ENCODE measurements at regions not wholly inside any gene's neighbourhood (a gene's known extent, or its start where the extent isn't known, plus 50 kb on each side); places are given as distances from the start of the nearest gene placed in this dataset.
A peak's percentile ranks its signal among the peaks of the same experiment; 100 is the strongest.

GRCh38 chr14:34069854-34070582 lies 119.1 kb upstream of the EGLN3 start:
- DNase-seq (ENCODE audit: low read depth in 2 of 3, low spot score in 1 of 3) = no peak

DNA sequence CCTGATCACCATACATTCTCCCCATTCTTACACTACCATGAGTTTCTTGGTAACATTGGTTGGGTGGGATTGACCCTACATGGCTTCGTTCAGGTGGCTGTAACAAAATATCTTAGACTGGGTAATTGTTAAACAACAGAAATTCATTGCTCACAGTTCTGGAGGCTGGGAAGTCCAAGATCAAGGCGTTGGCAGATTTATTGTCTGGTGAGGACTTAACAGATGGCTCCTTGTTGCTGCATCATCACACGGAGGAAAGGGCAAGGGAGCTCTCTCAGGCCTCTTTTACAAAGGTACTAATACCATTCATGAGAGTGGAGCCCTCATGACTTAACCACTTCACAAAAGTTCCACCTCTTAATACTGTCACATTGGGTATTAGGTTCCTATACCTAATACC lies 116.7 kb upstream of the EGLN3 start:
- DNase-seq (ENCODE audit: low read depth in 2 of 3, low spot score in 1 of 3) = no peak

- no peak for DNase-seq (ENCODE audit: low read depth in 2 of 3, low spot score in 1 of 3)
Measured at GRCh38 chr14:34065690-34066391, 115.0 kb upstream of the EGLN3 start.

DNA sequence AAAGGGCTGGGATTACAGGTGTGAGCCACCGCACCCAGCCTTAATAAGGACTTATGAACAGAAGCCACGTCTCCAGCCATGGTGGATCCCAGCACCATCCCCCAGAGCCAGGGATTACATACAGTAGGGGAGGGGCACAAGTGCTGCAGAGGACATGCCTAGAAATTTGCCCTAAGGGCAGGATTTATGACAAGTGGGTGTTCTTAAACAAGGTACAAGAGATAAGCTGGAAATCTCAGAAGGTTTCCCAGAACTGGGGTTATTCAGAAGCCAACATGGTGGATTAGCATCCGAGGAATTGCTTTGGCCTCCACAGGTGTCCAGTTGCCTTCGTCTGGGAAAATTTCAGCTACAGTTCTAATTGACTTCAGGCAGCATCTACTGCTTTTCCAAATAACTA lies 114.4 kb upstream of the EGLN3 start:
- DNase-seq (ENCODE audit: low read depth in 2 of 3, low spot score in 1 of 3) = no peak

GRCh38 chr14:34064349-34064748 lies 113.5 kb upstream of the EGLN3 start:
- DNase-seq (ENCODE audit: low read depth in 2 of 3, low spot score in 1 of 3) = no peak

DNA sequence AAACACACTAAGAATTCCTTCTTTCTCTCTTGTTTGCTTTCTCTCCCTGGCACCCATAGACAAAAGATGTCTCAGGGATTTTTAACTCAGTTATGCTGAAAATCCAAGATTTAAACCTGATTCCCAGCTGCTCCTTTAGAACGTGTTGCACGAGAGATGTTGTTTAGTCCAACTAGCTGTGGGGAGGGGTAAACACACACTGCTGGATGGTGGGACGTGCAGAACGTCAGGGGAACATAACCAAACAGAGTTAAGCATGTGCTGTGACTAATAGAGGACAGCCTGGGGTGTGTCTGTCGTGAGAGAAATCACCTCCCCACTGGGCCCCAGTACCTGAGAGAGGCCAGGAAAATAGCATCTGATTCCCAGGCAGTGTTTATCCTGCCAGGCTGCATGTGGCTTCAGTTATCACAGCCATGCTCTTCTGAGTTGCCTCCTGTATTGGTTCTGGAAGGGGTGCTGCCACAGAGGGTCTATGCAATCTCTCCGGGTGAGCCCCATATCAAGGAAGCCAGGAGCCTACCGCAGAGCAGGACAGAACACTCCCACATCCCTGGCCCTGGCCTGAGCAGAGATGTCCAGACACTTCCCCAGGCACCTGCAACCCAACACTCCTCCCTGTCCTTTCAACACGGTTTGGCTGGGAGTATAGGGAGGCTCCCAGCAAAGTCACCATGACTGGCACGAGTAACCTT lies 112.7 kb upstream of the EGLN3 start:
- no peak for DNase-seq (ENCODE audit: low read depth in 2 of 3, low spot score in 1 of 3)

- DNase-seq (ENCODE audit: low read depth in 2 of 3, low spot score in 1 of 3) = no peak
Measured at GRCh38 chr14:34063042-34063441, 112.2 kb upstream of the EGLN3 start.

GRCh38 chr14:34062353-34062973 lies 111.6 kb upstream of the EGLN3 start:
- DNase-seq (ENCODE audit: low read depth in 2 of 3, low spot score in 1 of 3) = no peak

- DNase-seq (ENCODE audit: low read depth in 2 of 3, low spot score in 1 of 3) = no peak
Measured at GRCh38 chr14:34060651-34060999, 109.8 kb upstream of the EGLN3 start.

DNA sequence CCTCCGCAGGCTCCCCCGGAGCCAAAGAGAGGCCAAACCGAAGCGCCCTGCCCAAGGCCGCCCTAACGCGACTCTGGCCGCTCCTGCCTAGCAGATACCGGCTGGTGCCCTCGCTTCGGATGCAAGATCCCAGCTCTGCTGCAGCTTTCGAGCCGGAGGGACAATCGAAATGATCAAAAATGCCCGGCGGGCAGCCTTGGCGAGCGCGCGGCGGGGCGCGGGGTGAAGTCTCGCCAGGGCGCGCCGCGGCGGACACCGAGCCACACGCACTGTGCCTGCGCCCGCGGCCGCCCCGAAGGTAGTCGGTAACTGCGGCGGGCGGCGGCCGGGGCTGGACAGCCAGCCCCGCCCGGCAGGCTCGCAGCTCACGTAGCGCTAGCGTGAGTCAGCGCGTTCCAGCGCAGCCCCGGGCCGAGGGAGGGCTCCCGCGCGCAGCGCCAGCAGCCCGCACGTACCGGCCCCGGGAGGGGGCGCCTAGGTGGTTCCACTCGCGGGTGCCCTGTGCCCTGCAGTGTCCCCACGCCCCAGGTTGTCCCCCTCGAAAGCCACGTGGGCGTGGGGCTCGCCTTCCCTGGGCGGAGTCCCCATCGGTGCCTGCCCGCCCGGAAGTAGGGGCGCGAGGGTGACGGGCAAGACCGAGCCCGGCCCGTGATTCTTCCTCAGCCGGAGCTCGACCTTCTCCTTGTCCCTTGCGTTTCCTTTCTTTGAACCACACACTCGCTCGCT lies 109.2 kb upstream of the EGLN3 start:
- peak; percentile 10 to 57 (median 40) for DNase-seq (ENCODE audit: low read depth in 2 of 3, low spot score in 1 of 3)

DNA sequence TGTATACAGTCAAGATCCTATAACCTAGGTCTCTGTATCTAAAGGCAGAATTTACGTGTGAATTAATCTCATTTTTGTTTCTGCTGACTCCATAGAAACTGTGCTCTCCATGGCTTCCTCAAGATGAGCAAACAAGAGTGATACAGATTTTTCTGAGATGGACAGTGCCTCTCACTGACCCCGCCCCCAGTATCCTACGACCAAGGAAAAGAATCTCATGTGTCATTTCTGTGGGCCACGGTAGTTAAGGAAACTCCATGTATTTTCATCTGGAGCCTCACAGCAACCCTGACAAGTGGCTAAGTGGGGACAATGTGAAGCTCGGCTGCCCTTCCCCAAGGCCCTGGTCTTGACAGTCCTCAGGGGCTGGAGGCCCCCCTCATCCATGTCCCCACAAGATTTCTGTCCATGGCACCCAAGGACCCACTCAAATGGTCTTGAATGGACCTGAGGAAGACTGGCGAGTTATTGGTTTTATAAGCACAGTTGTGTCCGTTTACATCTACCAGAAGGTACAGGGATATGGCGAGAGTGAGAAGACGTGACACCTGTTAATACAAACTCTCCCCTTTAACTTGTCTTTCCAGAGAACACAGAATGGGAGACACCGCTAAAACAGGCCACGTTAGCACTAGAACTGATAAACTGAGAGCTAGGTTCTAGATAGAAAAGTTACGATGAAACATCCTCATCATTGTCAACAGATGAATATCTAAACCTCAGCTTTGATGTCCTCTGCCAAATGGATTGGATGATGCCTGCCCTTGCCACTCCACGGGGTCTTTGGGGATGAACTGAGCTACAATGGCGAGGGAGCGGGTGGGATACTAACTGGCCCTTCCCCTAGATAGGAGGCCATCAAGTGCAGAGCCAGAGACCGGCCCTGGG lies 108.4 kb upstream of the EGLN3 start:
- no peak for DNase-seq (ENCODE audit: low read depth in 2 of 3, low spot score in 1 of 3)

DNA sequence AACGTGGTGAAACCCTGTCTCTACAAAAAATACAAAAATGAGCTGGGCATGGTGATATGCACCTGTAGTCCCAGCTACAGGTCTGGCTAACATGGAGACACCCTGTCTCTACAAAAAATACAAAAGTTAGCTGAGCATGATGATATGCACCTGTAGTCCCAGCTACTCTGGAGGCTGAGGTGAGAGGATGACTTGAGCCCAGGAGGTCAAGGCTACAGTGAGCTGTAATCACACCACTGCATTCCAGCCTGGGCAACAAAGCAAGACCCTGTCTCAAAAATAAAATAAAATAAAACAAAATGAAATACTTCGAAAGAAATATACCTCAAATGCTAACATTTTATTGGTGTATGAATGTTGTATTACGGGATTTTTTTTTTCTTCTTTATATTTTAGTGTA lies 107.6 kb upstream of the EGLN3 start:
- DNase-seq (ENCODE audit: low read depth in 2 of 3, low spot score in 1 of 3) = no peak

DNA sequence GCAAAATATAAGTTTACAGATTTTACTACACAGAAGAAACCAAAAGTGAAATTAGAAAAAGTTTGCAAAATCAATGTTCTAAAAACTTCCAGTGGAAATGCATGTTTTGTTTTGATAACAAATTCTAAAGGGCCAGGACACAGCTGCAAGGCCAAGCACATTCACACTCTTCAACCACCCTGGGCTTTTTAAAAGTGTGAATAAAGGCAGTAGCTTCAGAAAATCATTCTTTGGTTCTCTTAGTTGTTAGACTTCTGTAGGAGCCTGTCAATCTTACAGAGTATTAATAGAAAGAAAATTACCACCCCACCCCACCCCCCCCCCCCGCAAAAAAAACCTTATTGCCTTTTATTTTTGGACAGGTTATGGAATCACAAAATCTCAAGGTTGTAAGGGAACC lies 105.2 kb upstream of the EGLN3 start:
- DNase-seq (ENCODE audit: low read depth in 2 of 3, low spot score in 1 of 3) = no peak

GRCh38 chr14:34055157-34055950 lies 104.5 kb upstream of the EGLN3 start:
- DNase-seq (ENCODE audit: low read depth in 2 of 3, low spot score in 1 of 3) = no peak

GRCh38 chr14:34053666-34054065 lies 102.8 kb upstream of the EGLN3 start:
- DNase-seq (ENCODE audit: low read depth in 2 of 3, low spot score in 1 of 3) = no peak

- DNase-seq (ENCODE audit: low read depth in 2 of 3, low spot score in 1 of 3) = no peak
Measured at GRCh38 chr14:34052658-34053014, 101.8 kb upstream of the EGLN3 start.

- no peak for DNase-seq (ENCODE audit: low read depth in 2 of 3, low spot score in 1 of 3)
Measured at GRCh38 chr14:34051966-34052657, 101.2 kb upstream of the EGLN3 start.

GRCh38 chr14:34050606-34051005 lies 99.7 kb upstream of the EGLN3 start:
- DNase-seq (ENCODE audit: low read depth in 2 of 3, low spot score in 1 of 3) = no peak

GRCh38 chr14:34049790-34050189 lies 98.9 kb upstream of the EGLN3 start:
- no peak for DNase-seq (ENCODE audit: low read depth in 2 of 3, low spot score in 1 of 3)

All from stimulated activated CD4-positive, alpha-beta T cell treated with anti-CD3 and anti-CD28 coated beads, Interleukin-12 subunit alpha, Interleukin-12 subunit beta, amount 100 ng/mL, for 48 hours (primary cell).